ENCODE measurements at regions not wholly inside any gene's neighbourhood (a gene's known extent, or its start where the extent isn't known, plus 50 kb on each side); places are given as distances from the start of the nearest gene placed in this dataset.

GRCh38 chr14:30017370-30017993, 89.8 kb upstream of the PRKD1 start:
- Histone ChIP-seq H3K14ac (ENCODE audit: insufficient read depth, low read length) (no peak overlapping the region), H3K9me3 (ENCODE audit: control insufficient read depth, low read depth, low read length) (peaks cover 4% of the 10 kb centered on the region), H3K9ac (ENCODE audit: extremely low read depth, insufficient read length, low read length) (no peak overlapping the region), H2BK120ac (ENCODE audit: low read depth, low read length, poor library complexity, severe bottlenecking) (no peak overlapping the region), H2BK5ac (ENCODE audit: insufficient read length, low read length) (no peak overlapping the region), H3T11ph (ENCODE audit: low read length) (no peak overlapping the region), H2BK15ac (ENCODE audit: low read depth, low read length) (no peak overlapping the region), H4K91ac (ENCODE audit: insufficient read length, low read depth, low read length) (no peak overlapping the region), H3K23ac (ENCODE audit: insufficient read length, low read depth, low read length) (no peak overlapping the region), H4K8ac (replicated peaks; ENCODE audit: insufficient read length, low read depth, low read length) (no peak overlapping the region), H3K4me2 (ENCODE audit: insufficient read depth, insufficient read length, low read length) (no peak overlapping the region), H3K79me2 (ENCODE audit: insufficient read depth, low read length) (no peaks in the 10 kb centered on the region), H3K27me3 (ENCODE audit: insufficient read depth, low read length) (no peaks in the 10 kb centered on the region), H3K4me1 (ENCODE audit: insufficient read depth, low read length) (no peaks in the 10 kb centered on the region), H3K4ac (ENCODE audit: low read depth, low read length) (no peak overlapping the region), H2AK5ac (ENCODE audit: insufficient read length, low read length) (no peak overlapping the region), H4K20me1 (ENCODE audit: control insufficient read depth, insufficient read depth, insufficient read length) (no peaks in the 10 kb centered on the region), H3K27ac (ENCODE audit: insufficient read length, low read depth, low read length) (no peak overlapping the region), H2AFZ (ENCODE audit: low read length) (no peak overlapping the region), H3K18ac (ENCODE audit: insufficient read length, low read depth, low read length) (no peak overlapping the region), H4K5ac (ENCODE audit: insufficient read length, low read depth, low read length) (no peak overlapping the region), H2BK20ac (ENCODE audit: low read depth, low read length, poor library complexity, severe bottlenecking) (no peak overlapping the region), H2BK12ac (ENCODE audit: insufficient read length, low read depth, low read length) (no peak overlapping the region), H3K79me1 (ENCODE audit: insufficient read depth, low read depth, low read length, poor library complexity, severe bottlenecking) (no peaks in the 10 kb centered on the region), H3K23me2 (ENCODE audit: insufficient read length, low read depth, low read length, poor library complexity, severe bottlenecking) (no peaks in the 10 kb centered on the region), H3K56ac (ENCODE audit: insufficient read length, low read depth, low read length) (no peak overlapping the region)
- Mint-ChIP-seq H3K27ac (no peak overlapping the region), H3K36me3 (ENCODE audit: insufficient read depth in 1 of 3, low read depth in 3 of 3) (peaks cover 0 to 2% (median 0%) of the 10 kb centered on the region in 3 experiments; a peak in 2 of 7 replicates), H3K9me3 (peaks cover 12 to 17% of the 10 kb centered on the region in 2 experiments; a peak in 4 of 5 replicates), H3K4me1 (no peaks in the 10 kb centered on the region), H3K27me3 (ENCODE audit: low read depth) (no peaks in the 10 kb centered on the region), H3K4me3 (no peak overlapping the region)
- no peak for TF ChIP-seq CTCF (conservative IDR thresholded peaks at IDR 0.05)
- no peak for DNase-seq
- no CpG with 5 or more reads among the region's 2 CpGs for WGBS (ENCODE audit: extremely low coverage, insufficient read length, low lambda C conversion rate)

All from H9 (cell line).